IMR-90 (cell line): ENCODE measurements at regions not wholly inside any gene's neighbourhood (a gene's known extent, or its start where the extent isn't known, plus 50 kb on each side); places are given as distances from the start of the nearest gene placed in this dataset.

Experiments
- ATAC-seq: fragments of 200-7000 bp; cut with Tn5 transposase; 2 replicates; pipeline ENCODE4 v1.9.1; 2020; ENCODE audit warnings: low read depth, mild to moderate bottlenecking, moderate library complexity
- BruUV-seq: library from RNA; stranded (reverse); fragments of 400-500 nt; replicated peaks from 2 replicates; lab custom pipeline; 2021; lab: Mats Ljungman, UMichigan
- CTCF ChIA-PET: fragments of 300-600 bp; formaldehyde crosslinking; extraction: SDS; loops from one replicate; lab custom pipeline; 2021; ENCODE audit warnings: antibody characterized with exemption; lab: Yijun Ruan, JAX
- POLR2A ChIA-PET: fragments of 300-600 bp; sonication (Branson Sonifier 250); formaldehyde crosslinking; loops from one replicate; lab custom pipeline; 2022; ENCODE audit warnings: antibody characterized with exemption; ENCODE audit not compliant: unreplicated experiment; lab: Charles Lee
- DNase-seq: peaks from one replicate; pipeline ENCODE4 v3.0.0; 2013
- H2AFZ ChIP-seq: replicated peaks from 2 replicates; pipeline ENCODE3; 2013; ENCODE audit warnings: low read length, mild to moderate bottlenecking; ENCODE audit not compliant: poor library complexity
- H2AK5ac ChIP-seq: 2 replicates; pipeline ENCODE4 v1.6.1; 2013; ENCODE audit warnings: low read depth, low read length, inconsistent platforms
- H2AK9ac ChIP-seq: replicated peaks from 2 replicates; pipeline ENCODE3; 2013; ENCODE audit warnings: mild to moderate bottlenecking, low read depth, low read length, moderate library complexity; ENCODE audit not compliant: poor library complexity
- H2BK120ac ChIP-seq: 2 replicates; pipeline ENCODE4 v1.6.1; 2013; ENCODE audit warnings: low read depth, low read length, inconsistent platforms
- H2BK15ac ChIP-seq: 3 replicates; pipeline ENCODE4 v1.6.1; 2013; ENCODE audit warnings: low read depth, low read length, inconsistent platforms
- H2BK20ac ChIP-seq: 2 replicates; pipeline ENCODE4 v1.6.1; 2013; ENCODE audit warnings: low read depth, mild to moderate bottlenecking, inconsistent platforms, low read length, moderate library complexity
- H2BK5ac ChIP-seq: 2 replicates; pipeline ENCODE4 v1.6.1; 2013; ENCODE audit warnings: mild to moderate bottlenecking, low read depth, low read length, inconsistent platforms; ENCODE audit not compliant: poor library complexity, severe bottlenecking
- H3K14ac ChIP-seq: replicated peaks from 2 replicates; pipeline ENCODE4 v1.6.1; 2013; ENCODE audit warnings: low read depth, low read length, inconsistent platforms
- H3K18ac ChIP-seq: 2 replicates; pipeline ENCODE4 v1.6.1; 2013; ENCODE audit warnings: low read depth, low read length, control low read depth
- H3K23ac ChIP-seq: 2 replicates; pipeline ENCODE4 v1.6.1; 2013; ENCODE audit warnings: low read depth, low read length, inconsistent platforms
- H3K27ac ChIP-seq: 2 replicates; pipeline ENCODE4 v1.5.1; 2013; ENCODE audit warnings: mild to moderate bottlenecking, control low read depth, low read length; ENCODE audit not compliant: insufficient read depth
- H3K27me3 ChIP-seq: 2 replicates; pipeline ENCODE4 v1.6.1; 2013; ENCODE audit warnings: low read length; ENCODE audit not compliant: control insufficient read depth, insufficient read depth
- H3K36me3 ChIP-seq: 2 replicates; pipeline ENCODE4 v1.6.1; 2013; ENCODE audit warnings: low read length, mixed read lengths; ENCODE audit not compliant: control insufficient read depth, insufficient read depth
- H3K4ac ChIP-seq: 2 replicates; pipeline ENCODE4 v1.6.1; 2013; ENCODE audit warnings: low read depth, low read length, inconsistent platforms
- H3K4me1 ChIP-seq: 2 replicates; pipeline ENCODE4 v1.6.1; 2013; ENCODE audit warnings: low read length, mixed read lengths; ENCODE audit not compliant: control insufficient read depth, insufficient read depth
- H3K4me2 ChIP-seq: 2 replicates; pipeline ENCODE4 v1.6.1; 2013; ENCODE audit warnings: low read depth, mild to moderate bottlenecking, control low read depth, low read length, moderate library complexity
- H3K4me3 ChIP-seq: 2 replicates; pipeline ENCODE4 v1.5.1; 2013; ENCODE audit warnings: low read depth, mild to moderate bottlenecking, control low read depth, low read length, moderate library complexity; ENCODE audit not compliant: insufficient read depth
- H3K56ac ChIP-seq: 2 replicates; pipeline ENCODE4 v1.6.1; 2013; ENCODE audit warnings: low read length, inconsistent platforms; ENCODE audit not compliant: insufficient read depth; ENCODE audit errors: extremely low read depth
- H3K79me1 ChIP-seq, 2 experiments: 2 replicates each; pipeline ENCODE4 v1.6.1; 2013; ENCODE audit warnings: low read length in 2 of 2, inconsistent platforms in 1 of 2, low read depth in 1 of 2
- H3K9ac ChIP-seq: 2 replicates; pipeline ENCODE4 v1.6.1; 2013; ENCODE audit warnings: low read depth, low read length, control low read depth
- H3K9me1 ChIP-seq: 2 replicates; pipeline ENCODE4 v1.6.1; 2013; ENCODE audit warnings: low read length, inconsistent platforms; ENCODE audit not compliant: insufficient read depth
- H3K9me3 ChIP-seq: 2 replicates; pipeline ENCODE4 v1.6.1; 2013; ENCODE audit warnings: low read length; ENCODE audit not compliant: control insufficient read depth, insufficient read depth
- H4K20me1 ChIP-seq: 2 replicates; pipeline ENCODE4 v1.6.1; 2013; ENCODE audit warnings: low read length, inconsistent platforms; ENCODE audit not compliant: insufficient read depth
- H4K5ac ChIP-seq: 2 replicates; pipeline ENCODE4 v1.6.1; 2013; ENCODE audit warnings: mild to moderate bottlenecking, low read depth, low read length, control low read depth
- H4K8ac ChIP-seq, 2 experiments: 2 replicates each; pipeline ENCODE4 v1.6.1; 2013; ENCODE audit warnings: low read depth in 2 of 2, low read length in 2 of 2, control low read depth in 1 of 2, inconsistent platforms in 1 of 2
- H4K91ac ChIP-seq: 2 replicates; pipeline ENCODE4 v1.6.1; 2013; ENCODE audit warnings: low read depth, low read length, inconsistent platforms; ENCODE audit not compliant: insufficient read depth
- BHLHE40 ChIP-seq: fragments of 150-350 bp; IDR thresholded peaks from 2 replicates; pipeline ENCODE4 v1.6.1; 2016; ENCODE audit warnings: mild to moderate bottlenecking, low read depth, low read length
- CEBPB ChIP-seq: IDR thresholded peaks from 2 replicates; pipeline ENCODE4 v1.6.1; 2012; ENCODE audit warnings: low read depth, low read length, improper control_type of control experiment
- CHD1 ChIP-seq: IDR thresholded peaks from 2 replicates; pipeline ENCODE4 v1.6.1; 2012; ENCODE audit warnings: low read depth, low read length, improper control_type of control experiment
- FOS ChIP-seq: fragments of 150-350 bp; IDR thresholded peaks from 2 replicates; pipeline ENCODE4 v1.6.1; 2016; ENCODE audit warnings: low read depth, low read length
- MXI1 ChIP-seq: IDR thresholded peaks from 2 replicates; pipeline ENCODE4 v1.6.1; 2012; ENCODE audit warnings: low read depth, mild to moderate bottlenecking, low read length, moderate library complexity, borderline replicate concordance
- RAD21 ChIP-seq: IDR thresholded peaks from 2 replicates; pipeline ENCODE4 v1.6.1; 2012; ENCODE audit warnings: low read length, improper control_type of control experiment
- RCOR1 ChIP-seq: IDR thresholded peaks from 2 replicates; pipeline ENCODE4 v1.6.1; 2012; ENCODE audit warnings: mild to moderate bottlenecking, low read length, improper control_type of control experiment; ENCODE audit not compliant: insufficient replicate concordance
- RFX5 ChIP-seq: IDR thresholded peaks from 2 replicates; pipeline ENCODE4 v1.8.0; 2012; ENCODE audit warnings: low read depth, mild to moderate bottlenecking, low read length, moderate library complexity
- SMC3 ChIP-seq: fragments of 150-350 bp; IDR thresholded peaks from 2 replicates; pipeline ENCODE4 v1.6.1; 2016; ENCODE audit warnings: low read depth, mild to moderate bottlenecking, antibody characterized with exemption, low read length, moderate library complexity
- WGBS, 2 experiments: methylation state at CpG; one replicate each; pipeline versions ENCODE4 v1.1.5 to v1.1.7; 2013; ENCODE audit warnings: missing lambda C conversion rate in 2 of 2; ENCODE audit not compliant: insufficient read length in 1 of 2; ENCODE audit errors: extremely low coverage in 2 of 2; 5-methylcytosine and 5-hydroxymethylcytosine counted together
- dilution Hi-C: fragments of 300-500 bp; cut with HindIII; formaldehyde crosslinking; loops from one replicate; pipeline ENCODE4 v1.14.3; 2018; ENCODE audit warnings: low sequenced_read_pairs; ENCODE audit not compliant: unreplicated experiment
- in situ Hi-C: fragments of 300-500 bp; cut with MboI; formaldehyde crosslinking; loops from 3 replicates; pipeline ENCODE4 v1.14.3; 2019; ENCODE audit warnings: low sequenced_read_pairs, inconsistent platforms, mixed read lengths
- intact Hi-C: fragments of 100-400 bp; cut with micrococcal nuclease; formaldehyde crosslinking; loops from 2 replicates; pipeline ENCODE4 v1.10.0; 2022
- TF ChIP-seq, protein P1 (sequence below): fragments of 150-350 bp; IDR thresholded peaks from 2 replicates; pipeline ENCODE4 v1.6.1; 2017; ENCODE audit warnings: mild to moderate bottlenecking, antibody characterized with exemption, low read length, low read depth
- TF ChIP-seq, protein P2 (sequence below): fragments of 150-350 bp; IDR thresholded peaks from 2 replicates; pipeline ENCODE4 v1.6.1; 2016; ENCODE audit warnings: low read depth, mild to moderate bottlenecking, low read length, moderate library complexity, borderline replicate concordance

DNA sequence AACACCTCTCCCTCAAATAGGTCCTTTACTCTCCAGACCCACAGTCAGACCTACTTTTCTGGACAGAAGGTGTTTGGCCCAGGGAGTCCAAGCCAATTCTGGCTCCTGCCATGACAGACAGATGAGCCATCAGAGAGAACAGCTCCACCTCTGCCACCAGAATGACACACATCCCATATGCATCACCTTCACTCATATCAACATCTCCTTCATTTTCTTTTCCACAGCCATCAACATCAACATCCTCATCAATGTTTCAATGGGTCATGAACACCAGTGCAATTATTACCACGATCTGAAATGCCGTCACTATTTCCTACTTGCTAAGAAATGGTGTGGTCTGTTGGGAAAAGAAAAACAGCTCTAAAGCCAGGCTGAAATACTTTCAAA, 67.9 kb downstream of the CCDC71L start:
- no peak overlapping the region for H3K27ac ChIP-seq
- ChIA-PET POLR2A (interaction anchor here (0.5 kb wide), 1 partner anchor 9 kb away, joined by 3 read pairs; no protein-coding TSS in a partner anchor), CTCF (no interaction called here)
- no peak overlapping the region for H2BK5ac ChIP-seq
- H4K20me1 ChIP-seq, result no peaks in the 10 kb centered on the region
- H2BK20ac ChIP-seq, result no peak overlapping the region
- H3K36me3 ChIP-seq, result no peaks in the 10 kb centered on the region
- no peak overlapping the region for H2BK120ac ChIP-seq
- TF ChIP-seq BHLHE40, result no peak
- no peak for TF ChIP-seq FOS
- no peak for TF ChIP-seq MXI1
- TF ChIP-seq, protein P1, sequence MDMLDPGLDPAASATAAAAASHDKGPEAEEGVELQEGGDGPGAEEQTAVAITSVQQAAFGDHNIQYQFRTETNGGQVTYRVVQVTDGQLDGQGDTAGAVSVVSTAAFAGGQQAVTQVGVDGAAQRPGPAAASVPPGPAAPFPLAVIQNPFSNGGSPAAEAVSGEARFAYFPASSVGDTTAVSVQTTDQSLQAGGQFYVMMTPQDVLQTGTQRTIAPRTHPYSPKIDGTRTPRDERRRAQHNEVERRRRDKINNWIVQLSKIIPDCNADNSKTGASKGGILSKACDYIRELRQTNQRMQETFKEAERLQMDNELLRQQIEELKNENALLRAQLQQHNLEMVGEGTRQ, result no peak
- TF ChIP-seq SMC3, result no peak
- no peak for TF ChIP-seq CEBPB
- TF ChIP-seq, protein P2, sequence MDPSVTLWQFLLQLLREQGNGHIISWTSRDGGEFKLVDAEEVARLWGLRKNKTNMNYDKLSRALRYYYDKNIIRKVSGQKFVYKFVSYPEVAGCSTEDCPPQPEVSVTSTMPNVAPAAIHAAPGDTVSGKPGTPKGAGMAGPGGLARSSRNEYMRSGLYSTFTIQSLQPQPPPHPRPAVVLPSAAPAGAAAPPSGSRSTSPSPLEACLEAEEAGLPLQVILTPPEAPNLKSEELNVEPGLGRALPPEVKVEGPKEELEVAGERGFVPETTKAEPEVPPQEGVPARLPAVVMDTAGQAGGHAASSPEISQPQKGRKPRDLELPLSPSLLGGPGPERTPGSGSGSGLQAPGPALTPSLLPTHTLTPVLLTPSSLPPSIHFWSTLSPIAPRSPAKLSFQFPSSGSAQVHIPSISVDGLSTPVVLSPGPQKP, result no peak
- TF ChIP-seq RFX5, result no peak
- no peak for TF ChIP-seq RAD21
- no peak for TF ChIP-seq CHD1
- TF ChIP-seq RCOR1, result no peak
- dilution Hi-C loops, result no loop called here
- H3K18ac ChIP-seq, result no peak overlapping the region
- H3K27me3 ChIP-seq, result no peaks in the 10 kb centered on the region
- H2AK9ac ChIP-seq, result no peak overlapping the region
- H2BK15ac ChIP-seq, result no peak overlapping the region
- intact Hi-C loops, result no loop called here
- no peak for ATAC-seq
- DNase-seq, result no peak
- H2AFZ ChIP-seq, result no peak overlapping the region
- H3K4me2 ChIP-seq, result no peak overlapping the region
- H3K23ac ChIP-seq, result no peak overlapping the region
- H3K9me1 ChIP-seq, result 0 out of 2 replicates have a peak, but pooled peaks cover 5% of the 10 kb centered on the region
- no peak overlapping the region for H4K91ac ChIP-seq
- in situ Hi-C loops, result no loop called here
- H3K4me1 ChIP-seq, result peaks cover 2% of the 10 kb centered on the region; the same call in 1 of the 2 replicates
- no peak overlapping the region for H4K5ac ChIP-seq
- no peak overlapping the region for H4K8ac ChIP-seq
- no peak overlapping the region for H2AK5ac ChIP-seq
- H3K79me1 ChIP-seq, result no peaks in the 10 kb centered on the region
- H3K14ac ChIP-seq, result no peak overlapping the region
- H3K4me3 ChIP-seq, result no peak overlapping the region
- H3K9me3 ChIP-seq, result no peaks in the 10 kb centered on the region
- no CpG with 5 or more reads among the region's 2 CpGs for WGBS, 2 experiments
- no peak overlapping the region; the same call in 1 of the 2 replicates for H3K4ac ChIP-seq
- H3K9ac ChIP-seq, result no peak overlapping the region
- no peak overlapping the region for H3K56ac ChIP-seq
- BruUV-seq, result no TSS peak
